GM18861 (cell line): ENCODE measurements at regions not wholly inside any gene's neighbourhood (a gene's known extent, or its start where the extent isn't known, plus 50 kb on each side); places are given as distances from the start of the nearest gene placed in this dataset.

Experiments used
- ATAC-seq: cut with Tn5 transposase; IDR thresholded peaks from one replicate; pipeline ENCODE4 v1.9.1; 2021; ENCODE audit not compliant: unreplicated experiment

- no peak for ATAC-seq
Observed at GRCh38 chr9:105143136-105143430, 101.4 kb upstream of the SLC44A1 start.

- ATAC-seq = no peak
Observed at GRCh38 chr9:105144076-105144475, 100.4 kb upstream of the SLC44A1 start.

GRCh38 chr9:105144841-105145240, 99.6 kb upstream of the SLC44A1 start:
- ATAC-seq = no peak

GRCh38 chr9:105146677-105147076, 97.8 kb upstream of the SLC44A1 start:
- ATAC-seq = no peak

GRCh38 chr9:105147110-105147871, 97.2 kb upstream of the SLC44A1 start:
- no peak for ATAC-seq

GRCh38 chr9:105148328-105149006, 96.0 kb upstream of the SLC44A1 start:
- no peak for ATAC-seq

- no peak for ATAC-seq
Observed at GRCh38 chr9:105150991-105151685, 93.3 kb upstream of the SLC44A1 start.

GRCh38 chr9:105151686-105151995, 92.8 kb upstream of the SLC44A1 start:
- ATAC-seq = no peak

- ATAC-seq = no peak
Observed at GRCh38 chr9:105154723-105155191, 89.7 kb upstream of the SLC44A1 start.

GRCh38 chr9:105157171-105157583, 87.3 kb upstream of the SLC44A1 start:
- ATAC-seq = peak; percentile 91

- no peak for ATAC-seq
Observed at GRCh38 chr9:105158020-105158419, 86.4 kb upstream of the SLC44A1 start.

- ATAC-seq = no peak
Observed at GRCh38 chr9:105158898-105159297, 85.6 kb upstream of the SLC44A1 start.

GRCh38 chr9:105168870-105169319, 75.6 kb upstream of the SLC44A1 start:
- no peak for ATAC-seq

GRCh38 chr9:105171076-105171475, 73.4 kb upstream of the SLC44A1 start:
- ATAC-seq = no peak

- no peak for ATAC-seq
Observed at GRCh38 chr9:105171589-105171988, 72.9 kb upstream of the SLC44A1 start.

GRCh38 chr9:105172436-105172835, 72.0 kb upstream of the SLC44A1 start:
- ATAC-seq = no peak

- ATAC-seq = no peak
Observed at GRCh38 chr9:105173306-105173705, 71.1 kb upstream of the SLC44A1 start.

GRCh38 chr9:105173826-105174225, 70.6 kb upstream of the SLC44A1 start:
- ATAC-seq = no peak

GRCh38 chr9:105176194-105176593, 68.3 kb upstream of the SLC44A1 start:
- no peak for ATAC-seq

GRCh38 chr9:105178076-105178475, 66.4 kb upstream of the SLC44A1 start:
- no peak for ATAC-seq

GRCh38 chr9:105187781-105188180, 56.7 kb upstream of the SLC44A1 start:
- ATAC-seq = no peak

- ATAC-seq = no peak
Observed at GRCh38 chr9:105188746-105189145, 55.7 kb upstream of the SLC44A1 start.
